ENCODE measurements at regions not wholly inside any gene's neighbourhood (a gene's known extent, or its start where the extent isn't known, plus 50 kb on each side); places are given as distances from the start of the nearest gene placed in this dataset.
"Not testable (repeated sequence)": the region's sequence is repeated elsewhere in the genome, so short reads cannot be mapped to it uniquely, and the experiment has no call there.

DNA sequence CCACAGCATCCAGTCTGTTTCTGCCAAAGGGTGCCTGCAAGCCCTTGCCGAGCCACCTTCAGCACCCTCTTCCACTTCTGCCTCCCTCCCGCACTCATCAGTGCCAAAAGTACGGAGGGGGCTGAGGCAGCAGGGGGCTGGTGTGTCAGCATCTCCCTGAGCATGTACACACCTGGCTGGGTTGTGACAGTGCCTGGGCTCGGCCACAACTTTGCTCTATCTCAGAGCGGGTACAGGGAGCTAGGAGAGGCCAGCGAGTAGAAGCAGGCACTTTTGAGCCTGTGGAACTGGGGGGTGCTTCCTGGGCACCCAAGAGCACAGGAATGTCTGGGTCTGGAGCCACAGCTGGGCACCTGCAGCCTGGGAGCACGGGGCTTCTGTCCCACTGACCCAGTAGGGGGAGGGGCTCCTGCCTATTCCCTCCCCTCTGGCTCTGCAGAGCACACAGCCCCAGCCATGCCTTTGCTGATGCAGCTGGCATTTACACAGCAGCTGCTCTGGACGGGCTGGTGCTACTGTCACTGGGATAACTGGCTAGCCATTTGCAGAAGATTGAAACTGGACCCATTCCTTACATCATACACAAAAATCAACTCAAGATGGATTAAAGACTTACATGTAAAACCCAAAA lies 319.8 kb upstream of the RRP15 start:
- DNase-seq (ENCODE audit: low read depth, low spot score): no peak
- Histone ChIP-seq H3K4me1 (ENCODE audit: control insufficient read depth, insufficient read depth, low read length) (no peaks in the 10 kb centered on the region), H3K4me3 (ENCODE audit: low read length) (no peak overlapping the region), H3K27ac (ENCODE audit: low read length) (no peak overlapping the region), H3K36me3 (ENCODE audit: control insufficient read depth, insufficient read depth, low read length) (no peaks in the 10 kb centered on the region), H3K9me3 (ENCODE audit: control insufficient read depth, insufficient read depth, low read length) (peaks cover 2% of the 10 kb centered on the region), H3K27me3 (ENCODE audit: control insufficient read depth, insufficient read depth, low read length) (no peaks in the 10 kb centered on the region)
- no CpG with 5 or more reads among the region's 8 CpGs for WGBS (ENCODE audit: insufficient coverage, insufficient read length)

- Histone ChIP-seq H3K27me3 (ENCODE audit: control insufficient read depth, insufficient read depth, low read length) (no peaks in the 10 kb centered on the region), H3K4me1 (ENCODE audit: control insufficient read depth, insufficient read depth, low read length) (no peaks in the 10 kb centered on the region)
- no CpG with 5 or more reads among the region's 7 CpGs for WGBS (ENCODE audit: insufficient coverage, insufficient read length)
Measured at GRCh38 chr1:217968085-217968484, 317.0 kb upstream of the RRP15 start.

GRCh38 chr1:217969428-217969827 lies 315.7 kb upstream of the RRP15 start:
- no CpG with 5 or more reads among the region's 8 CpGs for WGBS (ENCODE audit: insufficient coverage, insufficient read length)
- Histone ChIP-seq H3K4me1 (ENCODE audit: control insufficient read depth, insufficient read depth, low read length) (no peaks in the 10 kb centered on the region), H3K36me3 (ENCODE audit: control insufficient read depth, insufficient read depth, low read length) (no peaks in the 10 kb centered on the region), H3K27ac (ENCODE audit: low read length) (no peak overlapping the region), H3K9me3 (ENCODE audit: control insufficient read depth, insufficient read depth, low read length) (peaks cover 2% of the 10 kb centered on the region), H3K4me3 (ENCODE audit: low read length) (no peak overlapping the region), H3K27me3 (ENCODE audit: control insufficient read depth, insufficient read depth, low read length) (no peaks in the 10 kb centered on the region)
- DNase-seq (ENCODE audit: low read depth, low spot score): no peak

More at GRCh38 chr1:217968085-217968484, 317.0 kb upstream of the RRP15 start:
- Histone ChIP-seq H3K4me3 (ENCODE audit: low read length) (no peak overlapping the region), H3K27ac (ENCODE audit: low read length) (no peak overlapping the region), H3K36me3 (ENCODE audit: control insufficient read depth, insufficient read depth, low read length) (no peaks in the 10 kb centered on the region), H3K9me3 (ENCODE audit: control insufficient read depth, insufficient read depth, low read length) (peaks cover 2% of the 10 kb centered on the region)
- no peak for DNase-seq (ENCODE audit: low read depth, low spot score)

DNA sequence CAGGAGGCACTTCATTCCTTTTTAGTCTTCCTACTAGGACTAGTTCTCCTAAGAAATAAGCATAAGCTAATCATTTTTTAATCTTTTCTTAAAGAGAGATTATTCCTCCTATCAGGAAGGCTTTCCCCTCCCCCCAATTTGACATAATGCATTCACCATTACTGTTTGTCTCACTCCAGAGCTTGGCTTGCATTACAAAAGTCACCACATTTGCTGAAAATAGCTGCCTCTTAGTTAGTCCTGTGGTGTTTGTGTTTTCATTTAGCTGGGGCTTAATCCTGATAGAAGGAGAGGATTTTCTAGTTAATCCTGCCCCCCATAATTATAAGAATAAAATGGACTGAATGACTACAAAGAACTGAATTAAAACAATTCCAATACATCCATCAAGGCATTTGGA lies 307.1 kb upstream of the RRP15 start:
- DNase-seq (ENCODE audit: low read depth, low spot score): no peak
- no peak overlapping the region for H3K27ac ChIP-seq (ENCODE audit: low read length)
- H3K4me3 ChIP-seq (ENCODE audit: low read length): no peak overlapping the region
- H3K4me1 ChIP-seq (ENCODE audit: control insufficient read depth, insufficient read depth, low read length): no peaks in the 10 kb centered on the region
- no peaks in the 10 kb centered on the region for H3K36me3 ChIP-seq (ENCODE audit: control insufficient read depth, insufficient read depth, low read length)
- H3K9me3 ChIP-seq (ENCODE audit: control insufficient read depth, insufficient read depth, low read length): no peaks in the 10 kb centered on the region
- H3K27me3 ChIP-seq (ENCODE audit: control insufficient read depth, insufficient read depth, low read length): no peaks in the 10 kb centered on the region

DNA sequence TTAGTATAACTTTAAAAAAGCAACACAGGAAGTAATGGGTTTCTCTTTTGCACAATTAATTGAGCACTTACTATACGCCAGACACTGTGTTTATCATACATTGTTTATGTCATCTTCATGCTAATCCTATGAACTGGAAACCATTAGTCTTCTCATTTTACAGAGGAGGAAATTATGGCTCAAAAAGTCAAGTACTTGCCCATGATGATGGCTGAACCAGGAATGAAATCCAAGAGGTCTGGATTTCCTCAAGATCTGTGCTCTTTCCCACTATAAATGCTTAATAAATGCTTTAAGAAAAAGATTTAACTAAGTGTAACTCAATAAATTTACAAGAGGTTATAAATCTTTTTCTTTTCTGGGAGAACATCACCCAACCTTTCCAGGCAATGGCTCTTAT lies 303.7 kb upstream of the RRP15 start:
- no peaks in the 10 kb centered on the region for H3K9me3 ChIP-seq (ENCODE audit: control insufficient read depth, insufficient read depth, low read length)
- no peak overlapping the region for H3K4me3 ChIP-seq (ENCODE audit: low read length)
- no peaks in the 10 kb centered on the region for H3K27me3 ChIP-seq (ENCODE audit: control insufficient read depth, insufficient read depth, low read length)
- WGBS (ENCODE audit: insufficient coverage, insufficient read length): no CpG with 5 or more reads among the region's 1 CpG
- H3K36me3 ChIP-seq (ENCODE audit: control insufficient read depth, insufficient read depth, low read length): no peaks in the 10 kb centered on the region
- DNase-seq (ENCODE audit: low read depth, low spot score): no peak
- H3K4me1 ChIP-seq (ENCODE audit: control insufficient read depth, insufficient read depth, low read length): no peaks in the 10 kb centered on the region
- no peak overlapping the region for H3K27ac ChIP-seq (ENCODE audit: low read length)

- WGBS (ENCODE audit: insufficient coverage, insufficient read length): no CpG with 5 or more reads among the region's 19 CpGs
- no peaks in the 10 kb centered on the region for H3K4me1 ChIP-seq (ENCODE audit: control insufficient read depth, insufficient read depth, low read length)
- H3K9me3 ChIP-seq (ENCODE audit: control insufficient read depth, insufficient read depth, low read length): no peaks in the 10 kb centered on the region
- no peaks in the 10 kb centered on the region for H3K36me3 ChIP-seq (ENCODE audit: control insufficient read depth, insufficient read depth, low read length)
- H3K27me3 ChIP-seq (ENCODE audit: control insufficient read depth, insufficient read depth, low read length): no peaks in the 10 kb centered on the region
- H3K4me3 ChIP-seq (ENCODE audit: low read length): no peak overlapping the region
- no peak for DNase-seq (ENCODE audit: low read depth, low spot score)
- H3K27ac ChIP-seq (ENCODE audit: low read length): no peak overlapping the region
Measured at GRCh38 chr1:217982331-217983050, 302.6 kb upstream of the RRP15 start.

DNA sequence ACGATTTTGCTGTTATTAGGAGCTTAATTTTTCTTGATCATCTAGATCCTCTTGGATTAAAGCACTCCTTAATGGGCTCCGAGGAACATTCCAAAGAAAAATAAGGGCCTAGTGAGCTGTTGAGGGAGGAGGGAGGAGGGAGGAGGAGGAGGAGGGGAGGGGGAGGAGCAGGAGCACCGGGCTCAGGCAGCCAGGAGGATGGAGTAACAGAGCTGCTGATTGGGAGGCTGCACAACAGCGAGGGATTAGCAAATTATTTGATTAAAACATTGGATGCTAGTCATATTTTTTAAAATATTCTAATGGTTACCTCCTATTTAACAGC lies 302.1 kb upstream of the RRP15 start:
- Histone ChIP-seq H3K27ac (ENCODE audit: low read length) (no peak overlapping the region), H3K4me3 (ENCODE audit: low read length) (no peak overlapping the region), H3K27me3 (ENCODE audit: control insufficient read depth, insufficient read depth, low read length) (no peaks in the 10 kb centered on the region), H3K36me3 (ENCODE audit: control insufficient read depth, insufficient read depth, low read length) (no peaks in the 10 kb centered on the region), H3K9me3 (ENCODE audit: control insufficient read depth, insufficient read depth, low read length) (no peaks in the 10 kb centered on the region), H3K4me1 (ENCODE audit: control insufficient read depth, insufficient read depth, low read length) (no peaks in the 10 kb centered on the region)
- DNase-seq (ENCODE audit: low read depth, low spot score): no peak
- no CpG with 5 or more reads among the region's 4 CpGs for WGBS (ENCODE audit: insufficient coverage, insufficient read length)

DNA sequence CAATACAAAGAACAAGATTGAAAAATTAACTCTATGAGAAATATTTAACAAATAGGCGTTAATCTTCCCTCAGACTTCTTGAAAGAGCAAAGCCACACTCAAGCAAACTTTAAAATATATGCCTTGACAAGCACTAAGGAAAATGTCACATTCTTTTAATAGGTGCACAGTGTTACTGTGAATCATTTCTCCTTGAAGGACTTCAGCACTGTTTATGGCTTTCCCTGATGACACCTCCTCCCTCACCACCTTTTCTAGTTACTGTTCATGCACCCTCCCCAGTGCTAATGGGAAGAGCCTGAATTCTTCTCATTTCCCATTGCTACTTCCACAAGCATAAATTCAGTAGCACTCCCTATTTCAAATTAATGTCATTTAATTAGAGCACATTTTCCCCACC lies 299.5 kb upstream of the RRP15 start:
- no peak for DNase-seq (ENCODE audit: low read depth, low spot score)
- no peaks in the 10 kb centered on the region for H3K9me3 ChIP-seq (ENCODE audit: control insufficient read depth, insufficient read depth, low read length)
- H3K36me3 ChIP-seq (ENCODE audit: control insufficient read depth, insufficient read depth, low read length): no peaks in the 10 kb centered on the region
- H3K4me3 ChIP-seq (ENCODE audit: low read length): no peak overlapping the region
- H3K27me3 ChIP-seq (ENCODE audit: control insufficient read depth, insufficient read depth, low read length): no peaks in the 10 kb centered on the region
- no CpG with 5 or more reads among the region's 1 CpG for WGBS (ENCODE audit: insufficient coverage, insufficient read length)
- no peak overlapping the region for H3K27ac ChIP-seq (ENCODE audit: low read length)
- no peaks in the 10 kb centered on the region for H3K4me1 ChIP-seq (ENCODE audit: control insufficient read depth, insufficient read depth, low read length)

GRCh38 chr1:217989510-217989909 lies 295.6 kb upstream of the RRP15 start:
- Histone ChIP-seq H3K4me1 (ENCODE audit: control insufficient read depth, insufficient read depth, low read length) (no peaks in the 10 kb centered on the region), H3K4me3 (ENCODE audit: low read length) (no peak overlapping the region), H3K9me3 (ENCODE audit: control insufficient read depth, insufficient read depth, low read length) (no peaks in the 10 kb centered on the region), H3K36me3 (ENCODE audit: control insufficient read depth, insufficient read depth, low read length) (no peaks in the 10 kb centered on the region), H3K27me3 (ENCODE audit: control insufficient read depth, insufficient read depth, low read length) (no peaks in the 10 kb centered on the region), H3K27ac (ENCODE audit: low read length) (no peak overlapping the region)
- no peak for DNase-seq (ENCODE audit: low read depth, low spot score)
- no CpG with 5 or more reads among the region's 2 CpGs for WGBS (ENCODE audit: insufficient coverage, insufficient read length)

- no peak overlapping the region for H3K4me3 ChIP-seq (ENCODE audit: low read length)
Measured at GRCh38 chr1:217993439-217993838, 291.7 kb upstream of the RRP15 start.

DNA sequence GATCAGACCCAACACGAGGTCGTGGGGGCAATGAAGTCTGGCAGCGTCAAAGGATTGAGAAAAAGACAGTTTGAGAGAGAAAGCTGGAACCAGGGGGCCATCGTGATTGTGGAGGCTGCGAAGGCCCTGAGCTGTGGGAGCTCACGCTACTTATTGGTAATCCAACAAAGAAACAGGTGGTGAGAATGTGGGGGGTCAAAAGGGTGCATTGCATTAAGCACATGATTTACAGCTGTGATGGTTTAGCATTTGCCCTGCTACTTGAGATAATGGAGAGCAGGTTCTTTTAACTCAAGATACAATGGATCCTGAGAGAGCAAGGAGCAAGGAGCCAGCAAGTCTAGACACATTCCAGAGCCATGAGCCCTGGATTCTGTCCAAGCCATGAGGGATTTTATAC lies 276.8 kb upstream of the RRP15 start:
- DNase-seq (ENCODE audit: low read depth, low spot score): not testable (repeated sequence)

More at GRCh38 chr1:217993439-217993838, 291.7 kb upstream of the RRP15 start:
- Histone ChIP-seq H3K9me3 (ENCODE audit: control insufficient read depth, insufficient read depth, low read length) (no peaks in the 10 kb centered on the region), H3K4me1 (ENCODE audit: control insufficient read depth, insufficient read depth, low read length) (no peaks in the 10 kb centered on the region), H3K27me3 (ENCODE audit: control insufficient read depth, insufficient read depth, low read length) (no peaks in the 10 kb centered on the region), H3K27ac (ENCODE audit: low read length) (no peak overlapping the region), H3K36me3 (ENCODE audit: control insufficient read depth, insufficient read depth, low read length) (no peaks in the 10 kb centered on the region)
- DNase-seq (ENCODE audit: low read depth, low spot score): no peak
- WGBS (ENCODE audit: insufficient coverage, insufficient read length): 100% methylated on average over 1 of the region's 4 CpGs

More for the DNA sequence above, 276.8 kb upstream of the RRP15 start:
- not testable (repeated sequence) for H3K27me3 ChIP-seq (ENCODE audit: control insufficient read depth, insufficient read depth, low read length); H3K36me3 ChIP-seq (ENCODE audit: control insufficient read depth, insufficient read depth, low read length); H3K27ac ChIP-seq (ENCODE audit: low read length); H3K9me3 ChIP-seq (ENCODE audit: control insufficient read depth, insufficient read depth, low read length); H3K4me1 ChIP-seq (ENCODE audit: control insufficient read depth, insufficient read depth, low read length); H3K4me3 ChIP-seq (ENCODE audit: low read length)
- no CpG with 5 or more reads among the region's 6 CpGs for WGBS (ENCODE audit: insufficient coverage, insufficient read length)
